Fibroblast of villous mesenchyme (primary cell): ENCODE measurements at regions not wholly inside any gene's neighbourhood (a gene's known extent, or its start where the extent isn't known, plus 50 kb on each side); places are given as distances from the start of the nearest gene placed in this dataset.

ENCODE experiments used
- DNase-seq: peaks from one replicate; pipeline ENCODE4 v3.0.0-alpha.2; 2010; ENCODE audit warnings: low read depth
- H3K4me3 ChIP-seq: 2 replicates; pipeline ENCODE4 v1.5.1; 2011; ENCODE audit warnings: low read depth, mild to moderate bottlenecking, low read length
- CTCF ChIP-seq: IDR thresholded peaks from 2 replicates; pipeline ENCODE4 v1.5.1; 2012; ENCODE audit warnings: low read depth, mild to moderate bottlenecking, low read length; ENCODE audit not compliant: insufficient read depth

- H3K4me3 ChIP-seq, result no peak overlapping the region
- no peak for DNase-seq
- TF ChIP-seq CTCF, result no peak
Observed at GRCh38 chr20:3297079-3297378, 58.0 kb upstream of the SLC4A11 start.

GRCh38 chr20:3296261-3297078 lies 57.5 kb upstream of the SLC4A11 start:
- no peak overlapping the region for H3K4me3 ChIP-seq
- TF ChIP-seq CTCF, result no peak
- DNase-seq, result no peak
